D721Med (cell line): ENCODE measurements at regions not wholly inside any gene's neighbourhood (a gene's known extent, or its start where the extent isn't known, plus 50 kb on each side); places are given as distances from the start of the nearest gene placed in this dataset.

Experiments
- DNase-seq: peaks from one replicate; pipeline ENCODE4 v3.0.0; 2011; ENCODE audit warnings: low spot score; ENCODE audit not compliant: insufficient read length
- FAIRE-seq: peaks from 2 replicates; lab custom pipeline; 2011; peaks lifted over from hg19 to GRCh38; lab: Jason Lieb, UNC
- CTCF ChIP-seq: IDR thresholded peaks from 2 replicates; pipeline ENCODE4 v1.5.1; 2012; ENCODE audit warnings: mild to moderate bottlenecking, control low read depth; ENCODE audit not compliant: insufficient read depth; ENCODE audit errors: missing control alignments

GRCh38 chr5:32498484-32498883 lies 53.9 kb upstream of the ZFR start:
- no peak for DNase-seq
- no peak for TF ChIP-seq CTCF
- FAIRE-seq = no peak

- DNase-seq = no peak
- TF ChIP-seq CTCF = no peak
- no peak for FAIRE-seq
Measured at GRCh38 chr5:32496104-32496503, 51.6 kb upstream of the ZFR start.

GRCh38 chr5:32494827-32495226 lies 50.3 kb upstream of the ZFR start:
- no peak for DNase-seq
- no peak for FAIRE-seq

More at GRCh38 chr5:32494827-32495226, 50.3 kb upstream of the ZFR start:
- TF ChIP-seq CTCF = no peak
